ENCODE measurements at regions not wholly inside any gene's neighbourhood (a gene's known extent, or its start where the extent isn't known, plus 50 kb on each side); places are given as distances from the start of the nearest gene placed in this dataset.

DNA sequence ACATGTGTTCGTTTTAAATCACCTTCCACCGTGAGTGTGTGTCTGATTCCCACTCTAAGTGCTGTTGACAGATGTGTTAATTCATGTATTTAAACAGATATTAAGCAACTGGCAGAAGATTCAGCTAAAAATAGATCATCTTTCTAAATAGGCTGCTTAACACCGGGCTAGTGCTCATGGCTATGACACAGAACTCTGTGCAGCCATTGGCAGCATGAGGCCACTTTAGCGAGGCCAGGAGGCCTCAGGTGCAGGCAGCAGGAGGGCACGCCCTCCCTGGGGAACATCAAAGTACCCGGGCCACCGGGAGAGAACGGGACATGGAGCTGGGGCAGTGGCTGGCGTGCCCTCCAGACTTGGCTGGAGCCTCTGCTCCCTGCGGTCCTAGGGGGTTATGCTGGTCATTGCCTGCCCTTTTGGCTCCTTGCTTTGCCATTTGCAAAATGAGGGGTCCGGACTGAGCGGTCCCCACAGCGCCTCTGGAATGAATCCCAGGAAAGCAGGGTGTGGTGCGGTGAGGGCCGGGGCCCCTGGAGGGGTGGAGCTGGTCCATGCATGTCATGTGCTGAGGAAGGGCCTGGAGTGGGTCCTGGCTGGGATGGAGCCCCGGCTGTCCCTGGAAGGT lies 62.8 kb upstream of the HDAC4 start:
- no peak for DNase-seq (ENCODE audit: low read depth, low spot score)
- BruUV-seq (replicated peaks) = no TSS peak
- no peaks in the 10 kb centered on the region for H4K20me1 ChIP-seq (replicated peaks; ENCODE audit: control insufficient read depth, extremely low read depth, insufficient read depth, low read length)
- no peaks in the 10 kb centered on the region for H3K36me3 ChIP-seq (ENCODE audit: control insufficient read depth in 2 of 2, extremely low read depth in 1 of 2, insufficient read depth in 2 of 2, low read length in 2 of 2)
- intact Hi-C loops (cut with micrococcal nuclease) = no loop called here
- H3K27me3 ChIP-seq (ENCODE audit: control insufficient read depth in 2 of 2, insufficient read depth in 2 of 2, low read length in 2 of 2) = no peaks in the 10 kb centered on the region
- ChIA-PET POLR2A (no interaction called here), CTCF (no interaction called here)
- dilution Hi-C loops (cut with MboI; ENCODE audit: extremely low pct_ligation_motif_present, low sequenced_read_pairs) = no loop called here
- H3K79me2 ChIP-seq (ENCODE audit: control insufficient read depth, insufficient read depth, low read length) = no peaks in the 10 kb centered on the region
- no peak overlapping the region for H2AFZ ChIP-seq (ENCODE audit: low read depth, low read length)
- no peaks in the 10 kb centered on the region for H3K9me1 ChIP-seq (replicated peaks; ENCODE audit: control insufficient read depth, extremely low read depth, insufficient read depth, low read length)
- H3K9me3 ChIP-seq (replicated peaks; ENCODE audit: control insufficient read depth, insufficient read depth, low read length) = peaks cover 1% of the 10 kb centered on the region
- no peak overlapping the region for H3K27ac ChIP-seq (ENCODE audit: insufficient read depth, low read depth, low read length)
- no peak overlapping the region for H3K9ac ChIP-seq (replicated peaks; ENCODE audit: extremely low read depth, insufficient read depth, low read length)
- no peak for FAIRE-seq
- no peaks in the 10 kb centered on the region for H3K4me1 ChIP-seq (ENCODE audit: control insufficient read depth, extremely low read depth, insufficient read depth, low read length)
- no peak overlapping the region for H3K4me2 ChIP-seq (ENCODE audit: insufficient read depth, low read length)
- no peak overlapping the region for H3K4me3 ChIP-seq (replicated peaks in 1 of 3; ENCODE audit: insufficient read depth in 1 of 3, low read depth in 1 of 3, low read length in 3 of 3)
- TF ChIP-seq MYC (IDR thresholded peaks at IDR 0.05; ENCODE audit: low read depth, low read length) = no peak

DNA sequence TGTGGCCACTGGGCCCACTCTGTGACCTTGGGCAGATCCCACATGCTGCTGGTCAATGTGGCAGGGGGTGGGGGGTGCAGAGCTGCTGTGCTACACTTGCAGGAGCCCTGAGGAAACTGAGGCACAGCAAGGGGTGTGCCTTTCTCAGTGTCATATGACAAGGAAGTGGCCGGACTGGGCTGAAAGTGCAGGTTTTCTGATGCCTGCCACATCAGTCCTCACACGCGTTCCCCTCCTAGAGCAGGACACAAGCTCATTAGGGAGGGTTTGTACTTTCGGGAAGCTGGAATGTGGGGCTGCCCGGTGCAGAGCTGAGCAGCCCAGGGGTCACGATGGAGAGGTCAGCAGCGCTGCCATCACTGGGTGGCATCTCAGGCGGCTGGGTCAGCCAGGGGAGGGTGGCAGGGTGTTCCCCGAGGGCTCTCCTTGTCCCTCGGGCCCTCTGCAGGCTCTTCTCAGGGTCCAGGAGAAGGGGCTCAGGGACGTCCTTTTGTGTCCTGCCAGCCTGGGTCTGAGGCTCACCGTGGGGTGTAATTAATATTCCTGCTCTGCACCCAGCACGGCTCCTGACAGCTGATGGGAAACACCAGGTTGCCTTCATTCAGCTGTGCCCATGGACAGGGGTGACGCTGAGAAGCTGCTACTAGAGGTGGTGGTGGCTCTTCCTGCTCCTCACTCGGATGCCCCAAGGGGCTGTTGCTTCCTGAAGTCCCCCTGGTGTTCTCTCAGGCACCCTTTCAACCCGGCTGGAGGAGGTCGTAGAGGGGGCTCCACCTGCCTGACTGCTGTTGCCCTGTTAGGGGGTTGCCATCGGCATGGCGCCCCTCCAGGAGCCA lies 62.1 kb upstream of the HDAC4 start:
- no peak for FAIRE-seq
- Histone ChIP-seq H3K9ac (replicated peaks; ENCODE audit: extremely low read depth, insufficient read depth, low read length) (no peak overlapping the region), H3K9me1 (replicated peaks; ENCODE audit: control insufficient read depth, extremely low read depth, insufficient read depth, low read length) (no peaks in the 10 kb centered on the region), H3K27me3 (ENCODE audit: control insufficient read depth in 2 of 2, insufficient read depth in 2 of 2, low read length in 2 of 2) (no peaks in the 10 kb centered on the region), H3K4me1 (ENCODE audit: control insufficient read depth, extremely low read depth, insufficient read depth, low read length) (no peaks in the 10 kb centered on the region), H3K27ac (ENCODE audit: insufficient read depth, low read depth, low read length) (no peak overlapping the region), H3K4me2 (ENCODE audit: insufficient read depth, low read length) (no peak overlapping the region), H3K9me3 (replicated peaks; ENCODE audit: control insufficient read depth, insufficient read depth, low read length) (peaks cover 1% of the 10 kb centered on the region), H4K20me1 (replicated peaks; ENCODE audit: control insufficient read depth, extremely low read depth, insufficient read depth, low read length) (no peaks in the 10 kb centered on the region), H3K4me3 (replicated peaks in 1 of 3; ENCODE audit: insufficient read depth in 1 of 3, low read depth in 1 of 3, low read length in 3 of 3) (no peak overlapping the region), H3K79me2 (ENCODE audit: control insufficient read depth, insufficient read depth, low read length) (no peaks in the 10 kb centered on the region), H2AFZ (ENCODE audit: low read depth, low read length) (no peak overlapping the region), H3K36me3 (ENCODE audit: control insufficient read depth in 2 of 2, extremely low read depth in 1 of 2, insufficient read depth in 2 of 2, low read length in 2 of 2) (no peaks in the 10 kb centered on the region)
- ChIA-PET POLR2A (no interaction called here), CTCF (no interaction called here)
- dilution Hi-C loops (cut with MboI; ENCODE audit: extremely low pct_ligation_motif_present, low sequenced_read_pairs) = no loop called here
- TF ChIP-seq, protein P1, sequence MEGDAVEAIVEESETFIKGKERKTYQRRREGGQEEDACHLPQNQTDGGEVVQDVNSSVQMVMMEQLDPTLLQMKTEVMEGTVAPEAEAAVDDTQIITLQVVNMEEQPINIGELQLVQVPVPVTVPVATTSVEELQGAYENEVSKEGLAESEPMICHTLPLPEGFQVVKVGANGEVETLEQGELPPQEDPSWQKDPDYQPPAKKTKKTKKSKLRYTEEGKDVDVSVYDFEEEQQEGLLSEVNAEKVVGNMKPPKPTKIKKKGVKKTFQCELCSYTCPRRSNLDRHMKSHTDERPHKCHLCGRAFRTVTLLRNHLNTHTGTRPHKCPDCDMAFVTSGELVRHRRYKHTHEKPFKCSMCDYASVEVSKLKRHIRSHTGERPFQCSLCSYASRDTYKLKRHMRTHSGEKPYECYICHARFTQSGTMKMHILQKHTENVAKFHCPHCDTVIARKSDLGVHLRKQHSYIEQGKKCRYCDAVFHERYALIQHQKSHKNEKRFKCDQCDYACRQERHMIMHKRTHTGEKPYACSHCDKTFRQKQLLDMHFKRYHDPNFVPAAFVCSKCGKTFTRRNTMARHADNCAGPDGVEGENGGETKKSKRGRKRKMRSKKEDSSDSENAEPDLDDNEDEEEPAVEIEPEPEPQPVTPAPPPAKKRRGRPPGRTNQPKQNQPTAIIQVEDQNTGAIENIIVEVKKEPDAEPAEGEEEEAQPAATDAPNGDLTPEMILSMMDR (IDR thresholded peaks at IDR 0.05; ENCODE audit: extremely low read depth in 1 of 2, insufficient read depth in 1 of 2, low read depth in 1 of 2, low read length in 2 of 2) = no peak
- TF ChIP-seq, protein P2, sequence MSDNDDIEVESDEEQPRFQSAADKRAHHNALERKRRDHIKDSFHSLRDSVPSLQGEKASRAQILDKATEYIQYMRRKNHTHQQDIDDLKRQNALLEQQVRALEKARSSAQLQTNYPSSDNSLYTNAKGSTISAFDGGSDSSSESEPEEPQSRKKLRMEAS (IDR thresholded peaks at IDR 0.05; ENCODE audit: insufficient read depth, insufficient read length) = no peak
- TF ChIP-seq FOS (IDR thresholded peaks at IDR 0.05; ENCODE audit: borderline replicate concordance, insufficient read depth, low read length) (no peak), GATA2 (IDR thresholded peaks at IDR 0.05; ENCODE audit: insufficient read depth, insufficient read length, low read depth, low read length) (no peak), JUN (IDR thresholded peaks at IDR 0.05; ENCODE audit: borderline replicate concordance, insufficient read depth, insufficient read length, low read depth) (no peak), EZH2 (IDR thresholded peaks at IDR 0.05; ENCODE audit: borderline replicate concordance, low read depth, low read length, severe bottlenecking) (no peak), MYC (IDR thresholded peaks at IDR 0.05; ENCODE audit: low read depth, low read length) (no peak), POLR2A (IDR thresholded peaks at IDR 0.05; ENCODE audit: low read depth, low read length) (no peak), POLR2AphosphoS5 (IDR thresholded peaks at IDR 0.05; ENCODE audit: insufficient read depth, low read depth, low read length) (no peak)
- BruUV-seq (replicated peaks) = no TSS peak
- intact Hi-C loops (cut with micrococcal nuclease) = no loop called here
- no peak for DNase-seq (ENCODE audit: low read depth, low spot score)
